Suprapubic skin (tissue), 4 donors: ENCODE measurements at regions not wholly inside any gene's neighbourhood (a gene's known extent, or its start where the extent isn't known, plus 50 kb on each side); places are given as distances from the start of the nearest gene placed in this dataset.

ENCODE experiments used
- DNase-seq, 2 donors: peaks; one replicate each; pipeline ENCODE4 v3.0.0-alpha.2; 2019; ENCODE audit warnings: low spot score in 2 of 2
- H3K27ac ChIP-seq: fragments of 200-600 bp; sonication (generic); one replicate; pipeline ENCODE4 v1.5.1; 2019
- H3K27me3 ChIP-seq: fragments of 200-600 bp; sonication (generic); one replicate; pipeline ENCODE4 v1.5.1; 2019
- H3K36me3 ChIP-seq: fragments of 200-600 bp; sonication (generic); one replicate; pipeline ENCODE4 v1.5.1; 2019
- H3K4me1 ChIP-seq: fragments of 200-600 bp; sonication (generic); one replicate; pipeline ENCODE4 v1.5.1; 2019
- H3K4me3 ChIP-seq: fragments of 200-600 bp; sonication (generic); one replicate; pipeline ENCODE4 v1.5.1; 2019; ENCODE audit warnings: mild to moderate bottlenecking
- H3K9me3 ChIP-seq: fragments of 200-600 bp; sonication (generic); one replicate; pipeline ENCODE4 v1.5.1; 2019
- CTCF ChIP-seq, 2 donors: fragments of 200-600 bp in 1 of 2; fragments of 450-650 bp in 1 of 2; sonication (generic) in 1 of 2; IDR thresholded peaks; one replicate each; pipeline ENCODE4 v1.5.1; 2016 to 2019; ENCODE audit warnings: antibody characterized with exemption in 2 of 2, mild to moderate bottlenecking in 1 of 2, moderate library complexity in 1 of 2
- EP300 ChIP-seq: sonication (generic); formaldehyde crosslinking; IDR thresholded peaks from one replicate; pipeline ENCODE4 v1.6.1; 2017; ENCODE audit warnings: antibody characterized with exemption
- POLR2A ChIP-seq, 2 donors: fragments of 450-650 bp; IDR thresholded peaks; one replicate each; pipeline ENCODE4 v1.6.1; 2017; ENCODE audit warnings: antibody characterized with exemption in 2 of 2, mild to moderate bottlenecking in 2 of 2, moderate library complexity in 2 of 2
- POLR2AphosphoS5 ChIP-seq, 3 donors: sonication (generic); formaldehyde crosslinking; IDR thresholded peaks; one replicate each; pipeline ENCODE4 v1.6.1; 2017; ENCODE audit warnings: antibody characterized with exemption in 3 of 3
- WGBS: methylation state at CpG from one replicate; pipeline ENCODE4 v1.1.5; 2018; 5-methylcytosine and 5-hydroxymethylcytosine counted together

- no peak for DNase-seq
These were observed 729.7 kb upstream of the USP15 start for GRCh38 chr12:61530456-61530855.

GRCh38 chr12:61531195-61531594 is 729.0 kb upstream of the USP15 start:
- Histone ChIP-seq H3K27me3 (no peaks in the 10 kb centered on the region), H3K4me3 (no peak overlapping the region), H3K4me1 (no peaks in the 10 kb centered on the region), H3K36me3 (no peaks in the 10 kb centered on the region), H3K9me3 (no peaks in the 10 kb centered on the region), H3K27ac (no peak overlapping the region)
- DNase-seq: no peak
- 60% methylated on average over 4 of the region's 4 CpGs for WGBS
- TF ChIP-seq CTCF (IDR thresholded peaks at IDR 0.05) (no peak), POLR2AphosphoS5 (IDR thresholded peaks at IDR 0.05) (no peak), EP300 (no peak), POLR2A (IDR thresholded peaks at IDR 0.05) (no peak)

More at GRCh38 chr12:61530456-61530855, 729.7 kb upstream of the USP15 start:
- Histone ChIP-seq H3K36me3 (no peaks in the 10 kb centered on the region), H3K4me1 (no peaks in the 10 kb centered on the region), H3K27ac (no peak overlapping the region), H3K4me3 (no peak overlapping the region), H3K27me3 (no peaks in the 10 kb centered on the region), H3K9me3 (no peaks in the 10 kb centered on the region)
- TF ChIP-seq EP300 (no peak), CTCF (IDR thresholded peaks at IDR 0.05) (no peak), POLR2AphosphoS5 (IDR thresholded peaks at IDR 0.05) (no peak), POLR2A (IDR thresholded peaks at IDR 0.05) (no peak)

- 78% methylated on average over 3 of the region's 3 CpGs for WGBS
- Histone ChIP-seq H3K27me3 (no peaks in the 10 kb centered on the region), H3K27ac (no peak overlapping the region), H3K9me3 (no peaks in the 10 kb centered on the region), H3K36me3 (no peaks in the 10 kb centered on the region), H3K4me1 (no peaks in the 10 kb centered on the region), H3K4me3 (no peak overlapping the region)
- no peak for DNase-seq
- TF ChIP-seq EP300 (no peak), POLR2A (IDR thresholded peaks at IDR 0.05) (no peak), CTCF (IDR thresholded peaks at IDR 0.05) (no peak), POLR2AphosphoS5 (IDR thresholded peaks at IDR 0.05) (no peak)
These were observed 724.1 kb upstream of the USP15 start for GRCh38 chr12:61536117-61536516.

- Histone ChIP-seq H3K36me3 (no peaks in the 10 kb centered on the region), H3K9me3 (no peaks in the 10 kb centered on the region), H3K4me3 (no peak overlapping the region), H3K4me1 (no peaks in the 10 kb centered on the region), H3K27me3 (no peaks in the 10 kb centered on the region), H3K27ac (no peak overlapping the region)
- 77% methylated on average over 3 of the region's 3 CpGs for WGBS
- no peak for DNase-seq
- no peak for TF ChIP-seq POLR2AphosphoS5 (IDR thresholded peaks at IDR 0.05)
These were observed 723.7 kb upstream of the USP15 start for GRCh38 chr12:61536525-61536924.

- no peaks in the 10 kb centered on the region for H3K27me3 ChIP-seq
- H3K9me3 ChIP-seq: no peaks in the 10 kb centered on the region
- WGBS: 95% methylated on average over 2 of the region's 2 CpGs
- no peak overlapping the region for H3K27ac ChIP-seq
- H3K36me3 ChIP-seq: no peaks in the 10 kb centered on the region
- no peak overlapping the region for H3K4me3 ChIP-seq
- H3K4me1 ChIP-seq: no peaks in the 10 kb centered on the region
- no peak for TF ChIP-seq POLR2AphosphoS5 (IDR thresholded peaks at IDR 0.05)
- TF ChIP-seq CTCF (IDR thresholded peaks at IDR 0.05): no peak
- no peak for TF ChIP-seq POLR2A (IDR thresholded peaks at IDR 0.05)
- no peak for TF ChIP-seq EP300
- DNase-seq: no peak
These were observed 721.3 kb upstream of the USP15 start for GRCh38 chr12:61538951-61539350.

GRCh38 chr12:61542551-61542950 is 717.7 kb upstream of the USP15 start:
- DNase-seq: no peak
- no peaks in the 10 kb centered on the region for H3K9me3 ChIP-seq
- no peaks in the 10 kb centered on the region for H3K36me3 ChIP-seq
- no peaks in the 10 kb centered on the region for H3K27me3 ChIP-seq
- TF ChIP-seq CTCF (IDR thresholded peaks at IDR 0.05): no peak
- no peak for TF ChIP-seq POLR2AphosphoS5 (IDR thresholded peaks at IDR 0.05)
- no peak for TF ChIP-seq POLR2A (IDR thresholded peaks at IDR 0.05)
- no peak for TF ChIP-seq EP300
- no peak overlapping the region for H3K4me3 ChIP-seq
- H3K4me1 ChIP-seq: no peaks in the 10 kb centered on the region
- H3K27ac ChIP-seq: no peak overlapping the region
- WGBS: 36% methylated on average over 3 of the region's 3 CpGs
